ENCODE measurements at regions not wholly inside any gene's neighbourhood (a gene's known extent, or its start where the extent isn't known, plus 50 kb on each side); places are given as distances from the start of the nearest gene placed in this dataset.

GRCh38 chr10:28172223-28172610, 130.6 kb downstream of the MPP7 start:
- no peak for TF ChIP-seq CTCF (IDR thresholded peaks at IDR 0.05)
- TF ChIP-seq EP300 (IDR thresholded peaks at IDR 0.05), result no peak
